Lower leg skin (tissue), 3 donors: ENCODE measurements at regions not wholly inside any gene's neighbourhood (a gene's known extent, or its start where the extent isn't known, plus 50 kb on each side); places are given as distances from the start of the nearest gene placed in this dataset.

ENCODE experiments used
- POLR2A ChIP-seq, 2 donors: fragments of 450-650 bp; IDR thresholded peaks; one replicate each; pipeline ENCODE4 v1.6.1; 2016 to 2017; ENCODE audit warnings: antibody characterized with exemption in 2 of 2, mild to moderate bottlenecking in 1 of 2, moderate library complexity in 1 of 2
- TF ChIP-seq, protein P1 (sequence below), 3 donors: fragments of 450-650 bp; IDR thresholded peaks; one replicate each; pipeline ENCODE4 v1.5.1; 2016; ENCODE audit warnings: antibody characterized with exemption in 3 of 3, mild to moderate bottlenecking in 3 of 3, moderate library complexity in 2 of 3

DNA sequence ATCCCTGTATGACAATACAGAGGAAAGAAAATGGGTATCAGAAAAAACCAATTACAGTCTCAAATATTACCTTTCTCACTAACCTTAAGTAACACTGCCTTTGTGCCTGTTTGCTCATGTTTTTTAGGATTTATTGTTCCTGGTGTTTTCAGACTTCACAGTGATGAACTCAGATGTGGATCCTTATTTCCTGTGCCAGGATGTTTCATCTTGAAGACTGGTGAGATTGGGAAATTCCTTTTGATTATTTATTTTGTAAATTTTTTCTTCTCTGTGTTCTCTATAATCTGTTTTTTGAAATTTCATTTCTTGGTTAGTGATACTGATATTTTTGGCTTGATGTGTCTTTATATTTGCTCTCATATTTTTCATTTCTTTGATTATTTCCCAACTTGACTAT lies 142.4 kb upstream of the GRIN3A start:
- TF ChIP-seq, protein P1, sequence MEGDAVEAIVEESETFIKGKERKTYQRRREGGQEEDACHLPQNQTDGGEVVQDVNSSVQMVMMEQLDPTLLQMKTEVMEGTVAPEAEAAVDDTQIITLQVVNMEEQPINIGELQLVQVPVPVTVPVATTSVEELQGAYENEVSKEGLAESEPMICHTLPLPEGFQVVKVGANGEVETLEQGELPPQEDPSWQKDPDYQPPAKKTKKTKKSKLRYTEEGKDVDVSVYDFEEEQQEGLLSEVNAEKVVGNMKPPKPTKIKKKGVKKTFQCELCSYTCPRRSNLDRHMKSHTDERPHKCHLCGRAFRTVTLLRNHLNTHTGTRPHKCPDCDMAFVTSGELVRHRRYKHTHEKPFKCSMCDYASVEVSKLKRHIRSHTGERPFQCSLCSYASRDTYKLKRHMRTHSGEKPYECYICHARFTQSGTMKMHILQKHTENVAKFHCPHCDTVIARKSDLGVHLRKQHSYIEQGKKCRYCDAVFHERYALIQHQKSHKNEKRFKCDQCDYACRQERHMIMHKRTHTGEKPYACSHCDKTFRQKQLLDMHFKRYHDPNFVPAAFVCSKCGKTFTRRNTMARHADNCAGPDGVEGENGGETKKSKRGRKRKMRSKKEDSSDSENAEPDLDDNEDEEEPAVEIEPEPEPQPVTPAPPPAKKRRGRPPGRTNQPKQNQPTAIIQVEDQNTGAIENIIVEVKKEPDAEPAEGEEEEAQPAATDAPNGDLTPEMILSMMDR (IDR thresholded peaks at IDR 0.05), result no peak
- no peak for TF ChIP-seq POLR2A (IDR thresholded peaks at IDR 0.05)
